HG03103 (cell line): ENCODE measurements at regions not wholly inside any gene's neighbourhood (a gene's known extent, or its start where the extent isn't known, plus 50 kb on each side); places are given as distances from the start of the nearest gene placed in this dataset.

Experiments used
- ATAC-seq: cut with Tn5 transposase; IDR thresholded peaks from one replicate; pipeline ENCODE4 v1.9.1; 2021; ENCODE audit warnings: low read depth; ENCODE audit not compliant: unreplicated experiment

DNA sequence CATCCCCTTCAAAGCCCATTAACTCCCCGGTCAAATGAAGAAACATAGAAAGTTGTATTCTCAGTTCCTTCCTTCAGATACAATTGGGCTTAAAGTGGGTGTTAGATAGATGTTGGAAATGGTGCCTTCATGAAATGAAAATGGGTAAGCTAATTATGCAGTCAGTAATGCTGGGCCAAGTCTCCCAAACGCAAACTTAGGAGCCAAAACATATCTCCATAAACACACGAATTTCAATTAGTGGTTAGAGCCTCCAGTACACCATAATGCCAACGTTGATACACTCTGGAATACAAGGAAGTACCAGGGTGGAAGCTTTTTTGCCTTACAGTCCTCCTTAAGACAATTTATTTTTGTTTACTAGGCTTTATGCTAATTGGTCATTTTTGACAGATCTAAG is 1059.0 kb downstream of the TUSC7 start:
- ATAC-seq = no peak

DNA sequence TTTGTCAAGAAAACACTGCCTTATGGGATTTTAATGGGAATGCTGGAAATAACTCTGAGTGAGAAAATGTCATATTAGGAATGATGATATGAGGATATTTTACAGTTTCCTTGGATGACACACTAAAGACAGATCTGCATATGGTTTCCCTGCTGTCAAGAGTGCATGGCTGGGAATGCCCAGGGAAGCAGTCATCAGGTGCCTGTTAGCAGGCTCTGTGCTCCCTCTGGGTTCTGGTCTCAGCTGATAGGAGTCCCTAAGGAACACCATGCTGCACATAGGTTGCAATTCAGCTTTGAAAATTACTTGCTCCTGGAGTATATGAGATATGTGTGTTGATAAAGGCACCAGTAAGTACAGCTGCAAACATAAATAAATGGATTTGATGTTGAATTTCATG is 1064.6 kb downstream of the TUSC7 start:
- no peak for ATAC-seq

DNA sequence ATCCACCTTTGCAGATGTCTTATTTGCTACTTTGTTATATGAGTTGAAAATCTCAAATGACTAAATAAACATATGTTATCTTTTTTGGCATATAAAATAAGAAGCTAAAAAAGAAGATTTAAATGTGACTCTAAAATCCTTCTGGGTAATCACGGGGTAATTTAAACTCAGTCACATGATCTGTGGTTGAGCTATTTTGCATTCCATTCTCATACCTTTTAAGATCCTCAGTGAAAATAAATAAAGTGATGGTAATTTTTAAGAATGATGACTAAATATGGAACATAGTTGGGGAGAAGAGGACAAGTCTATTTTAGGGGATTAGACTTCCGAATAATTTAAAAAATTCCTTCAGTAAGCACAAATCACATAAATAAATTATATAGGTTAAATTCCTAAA is 1076.8 kb downstream of the TUSC7 start:
- no peak for ATAC-seq

DNA sequence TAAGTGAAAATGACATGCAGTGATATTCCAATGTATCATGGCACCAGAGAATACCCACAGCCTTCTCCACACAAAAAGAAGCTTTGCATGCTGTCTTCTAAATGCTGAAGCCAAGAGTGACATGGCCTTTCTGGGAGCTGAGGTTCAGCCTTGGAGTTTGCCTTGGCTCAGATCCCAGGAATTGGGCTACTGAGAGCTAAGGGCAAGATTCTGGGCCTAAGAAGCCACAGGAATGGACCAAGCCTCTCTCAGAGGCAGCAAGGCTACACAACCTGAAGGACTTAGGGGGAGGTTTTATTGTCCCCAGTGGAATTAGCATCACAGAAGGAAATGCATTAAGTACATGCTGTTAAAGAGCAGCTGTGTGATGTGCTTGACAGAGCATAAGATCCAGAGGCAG is 1078.5 kb downstream of the TUSC7 start:
- no peak for ATAC-seq

DNA sequence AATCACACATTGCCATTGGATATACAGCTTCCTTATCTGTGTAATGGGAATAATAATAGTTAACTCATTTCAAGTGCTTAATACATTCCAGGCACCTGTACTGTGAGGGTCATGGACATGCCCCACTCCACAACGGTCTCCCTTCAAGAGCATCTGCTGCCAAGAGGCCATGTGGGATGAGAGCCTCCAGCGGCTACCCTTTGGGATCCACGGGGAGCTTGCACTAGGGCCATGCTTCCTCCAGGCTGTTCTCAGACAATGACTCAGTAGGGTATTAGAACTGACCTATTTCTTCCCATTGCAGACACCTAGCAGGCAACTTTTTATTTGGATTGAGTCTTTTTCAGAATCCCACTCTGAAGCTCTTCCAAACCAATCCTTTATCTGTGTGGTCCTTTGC is 1078.9 kb downstream of the TUSC7 start:
- no peak for ATAC-seq

DNA sequence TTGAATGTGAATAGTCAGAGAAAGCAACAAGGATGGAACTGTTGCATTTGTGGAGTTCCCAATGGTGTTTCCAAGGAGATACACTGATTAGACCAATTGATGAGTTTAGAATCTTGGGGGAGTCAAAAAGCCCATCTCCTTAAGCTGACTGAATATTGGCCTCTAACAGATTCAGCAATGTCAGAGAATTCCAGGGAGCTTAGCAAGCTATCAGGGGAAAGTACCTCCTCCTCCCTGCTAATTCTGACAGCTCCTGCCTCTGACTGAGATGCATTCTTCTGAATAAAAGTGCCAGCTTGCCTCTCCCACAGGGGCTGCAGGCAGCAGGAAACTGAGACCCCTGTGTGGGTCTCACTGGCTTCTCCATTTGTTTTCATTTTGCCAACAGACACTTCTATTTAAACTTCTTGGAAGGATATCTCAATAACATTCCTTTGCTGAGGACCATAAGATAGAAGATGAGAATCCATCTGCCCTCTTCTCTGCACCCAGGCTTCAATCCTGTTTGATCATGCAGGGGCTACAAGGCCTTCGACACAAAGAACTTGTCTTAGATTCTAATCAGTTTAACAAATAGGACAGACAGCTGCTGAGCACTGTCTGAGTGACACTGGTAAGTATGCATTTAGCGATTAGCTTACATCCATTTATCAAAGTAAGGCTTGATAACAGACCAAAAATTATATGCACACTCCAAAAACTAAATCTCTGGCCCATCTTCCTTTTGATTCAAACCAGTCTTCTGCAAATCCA is 1080.8 kb downstream of the TUSC7 start:
- no peak for ATAC-seq

DNA sequence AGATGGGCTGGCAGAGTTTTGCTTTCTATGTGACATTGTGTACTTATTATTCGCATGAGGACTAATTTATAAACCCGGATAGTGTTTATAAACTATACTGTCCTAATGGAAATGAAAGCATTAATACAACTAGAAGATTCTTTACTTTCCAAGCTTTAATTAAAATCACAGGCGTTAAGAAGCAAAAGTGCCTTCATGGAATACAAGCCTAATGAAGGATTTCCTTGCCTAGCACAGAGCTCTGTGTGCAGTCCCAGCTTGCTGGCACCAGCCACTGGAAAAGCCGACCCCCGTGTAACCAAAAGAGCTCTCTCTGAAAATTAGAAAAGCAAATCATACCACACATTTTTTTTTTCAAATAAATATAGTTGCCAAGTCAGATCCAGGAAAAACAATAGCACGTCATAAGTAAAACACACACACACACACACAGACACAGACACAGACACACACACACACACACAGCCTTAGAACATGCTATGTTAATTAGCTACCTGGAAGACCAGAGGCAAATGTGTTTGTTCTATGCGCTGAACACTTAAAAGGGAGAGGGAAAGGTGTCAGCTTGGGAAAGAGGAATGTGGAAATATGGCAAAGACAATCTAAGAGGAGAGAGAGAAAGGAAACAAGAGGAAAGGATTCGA is 1084.2 kb downstream of the TUSC7 start:
- ATAC-seq = no peak

DNA sequence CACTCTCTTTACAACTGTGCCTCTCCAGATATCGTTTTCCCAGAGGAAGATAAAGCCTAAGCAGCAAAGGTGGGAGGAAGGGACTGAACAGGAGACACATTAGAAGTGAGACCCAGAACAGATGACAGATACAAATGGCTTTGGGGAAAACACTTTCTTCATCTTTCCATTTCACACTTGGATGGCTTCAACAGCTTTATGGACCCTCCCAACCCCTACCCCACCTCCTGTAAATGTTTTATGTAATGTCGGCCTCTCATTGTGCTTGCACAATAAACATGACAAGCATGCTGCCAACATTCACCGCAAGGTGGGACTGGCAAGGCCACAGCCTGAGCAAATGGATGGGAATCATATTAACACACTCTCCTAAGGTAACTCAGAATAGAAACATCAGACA is 1088.6 kb downstream of the TUSC7 start:
- no peak for ATAC-seq

DNA sequence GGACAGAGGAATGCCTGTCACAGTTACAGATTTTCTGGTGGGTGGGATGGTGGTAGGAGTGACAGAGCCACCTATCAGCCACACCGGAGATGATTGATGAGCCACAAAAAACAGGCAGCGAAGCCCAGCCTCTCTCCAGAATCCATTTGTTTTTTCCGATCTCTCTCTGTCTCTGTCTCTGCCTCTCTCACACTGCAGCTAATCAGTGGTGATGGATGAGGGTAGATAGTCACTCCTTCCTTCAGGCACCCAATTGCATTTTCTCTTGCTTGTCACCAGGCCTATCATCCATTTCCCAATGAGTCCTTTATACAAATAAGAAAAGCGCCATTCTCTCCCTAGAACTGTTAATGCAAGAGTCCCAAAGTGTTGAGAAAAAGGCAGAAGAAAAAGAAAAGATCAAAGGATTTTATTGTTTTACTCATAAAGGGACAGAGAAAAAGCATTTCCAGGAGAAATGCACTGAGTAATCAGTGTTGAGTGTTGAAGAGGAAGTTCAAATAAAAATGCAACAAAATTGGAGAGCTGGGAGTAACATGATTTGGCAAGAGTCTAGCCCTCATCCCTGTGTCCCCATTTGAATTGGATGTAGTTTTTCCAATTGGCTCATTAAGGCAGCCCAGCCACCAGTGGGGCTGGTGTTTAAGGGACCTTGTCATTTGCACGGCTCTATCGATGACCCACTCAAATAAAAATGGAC is 1089.3 kb downstream of the TUSC7 start:
- no peak for ATAC-seq

DNA sequence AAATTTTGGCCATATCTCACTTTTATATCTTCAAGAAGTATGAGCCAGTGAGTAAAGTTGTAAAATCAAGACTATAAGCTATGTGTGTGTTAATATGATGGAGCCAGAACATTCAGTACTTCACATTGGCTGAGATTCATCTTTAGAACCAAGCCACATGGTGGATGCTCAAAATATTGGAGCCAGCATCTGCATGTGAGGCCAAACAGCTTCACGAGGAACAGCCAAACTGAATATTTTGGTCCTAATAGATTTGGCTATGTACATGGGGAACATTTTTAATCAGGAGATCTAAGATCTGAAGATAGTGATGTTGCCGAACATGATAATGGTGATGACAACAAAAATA is 1089.8 kb downstream of the TUSC7 start:
- no peak for ATAC-seq

DNA sequence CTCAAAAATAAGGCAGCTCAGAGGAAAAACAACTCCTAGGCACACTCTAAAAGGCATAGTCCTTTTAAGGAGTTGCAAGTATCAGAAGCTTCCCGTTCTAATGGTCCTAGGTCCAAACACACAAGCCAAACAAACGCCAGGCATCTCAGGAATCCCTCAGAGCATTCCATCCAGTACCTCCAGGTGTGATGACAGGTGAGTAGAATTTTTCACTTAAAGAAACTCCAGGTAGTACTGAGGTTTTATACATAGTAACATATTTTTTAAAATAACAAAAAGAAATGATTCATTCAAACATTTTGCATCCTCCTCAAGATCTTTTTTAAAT is 1092.3 kb downstream of the TUSC7 start:
- ATAC-seq = no peak

DNA sequence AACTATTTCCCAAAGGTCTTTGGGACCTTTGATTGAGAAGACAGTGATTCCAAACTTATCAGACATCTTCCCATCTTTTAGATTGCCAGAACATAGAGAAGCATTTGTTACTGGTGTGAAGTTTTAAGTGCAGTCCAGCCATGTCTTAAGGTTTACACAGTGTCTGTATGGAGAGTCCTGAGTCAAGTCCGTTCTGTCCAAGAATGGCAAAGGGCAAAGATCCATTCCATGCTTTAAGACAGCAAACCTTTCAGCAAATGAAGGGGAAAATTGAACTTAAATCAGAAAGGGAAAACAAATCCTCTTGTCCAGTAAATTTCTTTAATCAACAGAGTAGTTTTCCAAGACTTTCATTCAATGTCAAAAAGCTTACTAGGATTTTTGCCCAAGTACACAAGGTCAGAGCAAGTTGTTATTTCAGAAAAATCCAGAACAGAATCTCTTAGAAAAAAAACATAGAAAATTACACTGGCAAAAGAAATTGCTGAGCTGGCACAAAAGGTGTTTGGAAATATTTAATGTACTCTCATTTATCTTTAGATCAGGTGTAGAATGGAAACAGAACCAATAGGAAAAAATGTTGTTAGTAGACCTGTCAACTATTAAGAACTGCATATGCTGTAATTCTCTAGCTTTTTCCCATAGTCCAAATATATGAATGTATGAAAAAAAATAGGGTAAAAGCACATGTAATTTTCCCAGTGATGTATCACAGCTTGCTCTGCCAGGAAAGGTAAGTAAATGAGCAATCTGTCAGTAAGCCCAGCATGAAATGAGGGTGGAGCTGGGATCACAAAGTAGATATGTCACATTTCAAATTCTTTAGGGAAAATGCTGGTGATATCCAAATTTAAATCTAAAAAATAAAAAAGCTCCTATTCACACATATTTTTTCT is 1099.9 kb downstream of the TUSC7 start:
- no peak for ATAC-seq

DNA sequence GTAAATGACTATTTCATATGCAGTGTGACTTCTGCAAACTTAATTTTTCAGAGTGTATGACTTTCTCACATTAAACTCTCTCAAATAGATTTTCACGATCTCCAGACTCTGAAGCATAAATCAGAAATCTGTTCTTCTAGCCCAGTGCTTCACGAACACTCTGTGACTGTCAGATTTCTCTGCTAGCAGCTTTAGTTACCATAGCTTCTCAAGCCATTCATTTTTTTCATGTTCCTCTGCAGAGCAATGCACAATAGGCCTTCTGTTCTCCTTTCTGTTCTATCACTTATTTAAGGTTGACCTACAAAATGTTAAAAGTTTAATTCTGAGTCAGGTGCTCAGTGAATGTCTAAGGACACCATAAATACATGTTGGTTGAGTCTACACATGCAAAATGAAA is 1102.2 kb downstream of the TUSC7 start:
- no peak for ATAC-seq

DNA sequence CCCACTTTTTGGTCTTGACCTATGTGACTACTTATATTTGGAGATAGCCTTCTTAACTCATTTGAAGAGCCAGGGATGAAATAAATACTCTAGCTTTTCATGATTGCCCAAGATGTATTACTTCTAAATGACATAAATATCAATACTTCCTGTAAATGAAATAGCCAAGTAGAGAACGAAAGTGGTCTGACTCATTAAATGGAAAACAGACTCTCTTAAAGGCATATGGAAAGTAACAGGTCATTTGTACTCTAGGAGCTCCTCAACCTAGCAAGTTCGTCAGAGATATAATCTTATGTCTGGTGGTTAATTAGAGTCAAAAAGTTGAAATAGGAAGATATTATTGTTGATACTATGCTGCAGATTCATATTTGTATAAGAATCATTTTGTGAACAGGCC is 1105.4 kb downstream of the TUSC7 start:
- no peak for ATAC-seq

DNA sequence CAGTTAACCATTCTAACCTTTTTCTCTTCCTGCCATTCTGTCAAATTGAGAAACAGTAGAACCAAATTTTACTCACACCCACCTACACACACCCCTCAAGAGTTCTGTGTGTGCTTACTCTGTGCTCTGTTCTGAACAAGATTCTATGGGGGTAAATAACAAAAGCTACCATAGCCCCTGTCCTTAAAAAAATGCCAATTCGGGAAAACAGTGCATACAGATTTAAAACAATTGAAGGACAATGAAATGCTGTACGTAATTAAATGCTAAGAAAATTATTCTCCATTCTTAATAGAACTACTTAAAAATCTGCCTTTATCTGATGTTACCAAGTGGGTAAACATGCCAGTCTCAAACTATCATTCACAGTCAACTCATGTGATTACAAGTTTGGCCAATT is 1107.5 kb downstream of the TUSC7 start:
- no peak for ATAC-seq

DNA sequence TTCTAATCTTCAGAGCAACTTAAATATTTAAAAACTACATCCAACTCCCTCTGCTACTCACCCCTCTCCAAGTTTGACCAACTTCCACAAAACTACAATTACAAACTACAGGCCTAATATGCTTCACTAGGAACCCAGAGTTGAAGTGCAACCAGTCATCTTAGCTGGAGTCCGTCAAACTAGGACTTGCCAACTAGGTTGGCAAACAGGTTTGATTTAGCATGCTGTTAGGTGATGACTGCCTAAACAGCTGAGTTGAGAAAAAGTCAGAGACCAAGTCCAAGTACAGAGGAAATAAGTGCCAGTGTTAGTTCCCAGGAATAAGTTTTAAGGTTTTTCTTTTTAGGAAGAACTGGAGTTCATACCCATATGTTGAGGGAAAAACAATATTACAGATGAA is 1109.0 kb downstream of the TUSC7 start:
- no peak for ATAC-seq

DNA sequence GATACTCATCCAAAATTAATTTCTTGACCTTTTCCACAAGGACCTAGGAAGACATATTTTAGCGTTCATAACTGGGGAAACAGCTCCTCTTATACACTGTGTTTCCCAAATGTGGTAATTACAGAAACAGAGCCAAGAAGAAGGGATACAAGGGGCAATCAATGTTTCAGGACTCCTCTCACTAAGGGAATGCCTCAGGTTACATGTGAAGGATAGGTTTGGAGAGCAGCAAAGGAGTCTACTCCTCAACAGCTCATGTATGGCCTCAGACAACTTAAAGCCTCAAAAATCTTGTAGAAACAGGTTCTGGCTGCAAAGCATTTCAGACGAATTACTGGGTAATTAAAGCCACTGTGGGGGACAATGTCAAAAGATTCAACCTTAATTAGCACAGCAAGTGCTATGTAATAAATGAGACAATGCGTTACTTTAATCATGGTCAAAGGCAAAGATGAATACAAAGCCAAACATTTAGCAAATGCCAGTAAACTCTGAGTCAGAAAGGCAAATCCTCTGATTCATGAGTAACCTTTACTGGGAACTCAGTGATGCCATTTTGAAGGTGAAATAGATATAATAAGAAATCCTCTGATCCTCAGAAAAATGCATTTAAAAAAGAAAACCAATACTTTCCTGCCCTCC is 1111.2 kb downstream of the TUSC7 start:
- no peak for ATAC-seq

DNA sequence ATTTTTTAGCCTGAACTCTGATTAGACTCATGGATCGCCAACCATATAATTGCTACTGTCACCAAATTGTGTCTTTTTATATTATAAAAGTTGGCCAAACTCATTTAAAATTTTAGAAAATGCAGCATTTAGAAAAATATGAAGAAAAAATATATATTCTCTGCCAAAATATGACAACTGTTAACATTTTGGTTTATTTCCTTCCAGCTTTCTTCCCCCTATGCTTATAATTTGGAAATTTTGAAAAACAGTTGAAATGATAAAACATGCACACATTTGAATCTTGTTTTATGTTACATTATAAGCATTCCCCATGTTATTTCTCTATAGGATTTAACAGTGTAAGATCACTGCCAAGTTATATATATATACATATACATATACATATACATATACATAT is 1112.8 kb downstream of the TUSC7 start:
- ATAC-seq = no peak

DNA sequence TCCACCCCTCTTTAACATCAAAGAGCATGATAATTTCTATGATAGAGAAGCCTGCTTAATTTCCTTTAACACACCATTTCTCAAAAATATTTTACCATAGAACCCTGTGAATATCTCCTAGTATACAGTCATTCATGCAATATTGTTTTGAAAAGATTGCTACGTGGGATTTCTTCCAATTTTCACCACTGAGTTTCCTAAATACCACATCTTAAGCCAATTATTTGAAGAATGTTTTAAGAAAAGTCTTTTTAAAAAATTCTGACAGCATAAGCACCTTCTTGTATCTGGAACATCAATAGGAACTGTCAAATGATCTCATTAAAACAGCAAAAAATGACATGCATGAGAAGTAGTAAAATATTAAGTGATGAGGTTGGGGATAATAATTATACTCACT is 1126.7 kb downstream of the TUSC7 start:
- no peak for ATAC-seq

DNA sequence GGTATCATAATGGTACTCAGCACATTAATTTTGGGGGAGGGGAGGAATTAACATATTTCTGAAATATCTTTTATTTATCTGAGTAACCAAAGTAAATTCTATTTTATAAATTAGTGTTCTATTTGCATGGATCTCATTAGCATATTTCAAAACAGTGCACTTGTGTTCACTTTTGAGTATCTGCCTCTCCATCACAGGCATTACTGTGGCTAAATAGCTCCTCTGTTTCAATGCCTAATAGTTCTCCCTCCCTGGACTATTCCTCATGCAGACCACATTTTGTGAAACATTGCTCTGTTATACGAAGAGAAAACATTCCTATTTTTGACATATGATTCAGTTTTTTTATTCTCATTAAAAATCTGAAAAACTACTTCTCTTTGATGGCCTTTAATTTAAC is 1127.8 kb downstream of the TUSC7 start:
- no peak for ATAC-seq

DNA sequence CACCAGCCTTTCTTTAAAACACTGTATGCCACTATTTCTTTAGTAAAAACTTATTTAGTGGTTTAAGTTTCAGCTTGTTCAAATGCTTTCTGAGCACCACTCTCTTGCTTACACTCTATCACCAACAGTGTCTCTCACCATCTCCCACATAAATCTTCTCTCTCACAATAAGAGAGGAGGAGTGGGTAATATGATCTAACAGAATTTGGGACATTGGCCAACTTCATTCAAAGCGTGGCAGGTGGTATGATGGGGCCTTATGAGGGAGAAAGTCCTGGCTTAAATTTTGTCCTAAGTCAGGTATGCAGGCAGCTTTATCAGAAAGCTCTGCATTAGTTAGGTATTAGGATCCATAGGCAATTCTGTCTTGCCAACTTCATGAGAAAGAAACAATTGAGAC is 1132.5 kb downstream of the TUSC7 start:
- ATAC-seq = no peak
